Fibroblast of the aortic adventitia (primary cell): ENCODE measurements at regions not wholly inside any gene's neighbourhood (a gene's known extent, or its start where the extent isn't known, plus 50 kb on each side); places are given as distances from the start of the nearest gene placed in this dataset.

Experiments
- DNase-seq: peaks from one replicate; pipeline ENCODE4 v3.0.0-alpha.2; 2010; ENCODE audit warnings: low read depth
- H3K4me3 ChIP-seq: 2 replicates; pipeline ENCODE4 v1.5.1; 2011; ENCODE audit warnings: low read depth, mild to moderate bottlenecking, control low read depth, low read length, moderate library complexity
- CTCF ChIP-seq: IDR thresholded peaks from 2 replicates; pipeline ENCODE4 v1.5.1; 2011; ENCODE audit warnings: mild to moderate bottlenecking, low read length, control low read depth, inconsistent platforms; ENCODE audit not compliant: insufficient read depth

DNA sequence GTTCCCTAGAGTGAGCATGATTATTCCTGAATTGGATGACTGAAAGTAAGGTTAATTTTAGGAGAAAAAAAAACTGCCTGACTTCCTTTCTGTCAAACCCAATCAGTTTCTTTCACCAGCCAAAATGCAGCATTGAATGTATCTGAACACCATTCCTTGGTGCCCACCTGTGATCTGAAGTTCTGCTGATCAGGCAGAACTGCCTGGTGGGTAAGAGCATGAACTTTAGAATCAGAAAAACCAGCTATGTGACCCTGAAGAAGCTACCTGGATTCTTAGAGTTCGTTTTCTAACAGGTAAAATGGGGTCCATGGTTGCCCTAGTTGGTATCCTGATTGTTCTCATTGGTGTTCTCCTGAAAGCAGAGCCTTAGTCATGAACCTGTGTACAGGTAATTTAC lies 506.9 kb downstream of the MED13L start:
- no peak for TF ChIP-seq CTCF
- DNase-seq: no peak
- H3K4me3 ChIP-seq: no peak overlapping the region

DNA sequence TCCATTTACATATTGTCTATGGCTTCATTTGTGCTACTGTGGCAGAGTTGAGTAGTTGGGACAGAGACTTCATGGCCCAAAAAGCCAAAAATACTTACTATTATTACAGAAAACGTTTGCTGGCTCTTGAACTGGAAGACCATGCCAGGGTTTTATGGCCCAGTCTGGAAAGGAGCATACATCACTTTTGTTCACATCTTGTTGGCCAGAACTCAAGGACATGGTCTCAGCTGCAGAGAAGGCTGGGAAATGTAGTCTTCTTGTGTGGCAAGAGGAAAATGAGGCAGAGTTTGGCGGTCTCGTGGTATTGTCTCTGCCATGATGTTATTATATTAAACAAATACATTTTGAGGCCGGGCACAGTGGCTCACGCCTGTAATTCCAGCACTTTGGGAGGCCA lies 509.6 kb downstream of the MED13L start:
- no peak for DNase-seq
- no peak for TF ChIP-seq CTCF
- no peak overlapping the region for H3K4me3 ChIP-seq

DNA sequence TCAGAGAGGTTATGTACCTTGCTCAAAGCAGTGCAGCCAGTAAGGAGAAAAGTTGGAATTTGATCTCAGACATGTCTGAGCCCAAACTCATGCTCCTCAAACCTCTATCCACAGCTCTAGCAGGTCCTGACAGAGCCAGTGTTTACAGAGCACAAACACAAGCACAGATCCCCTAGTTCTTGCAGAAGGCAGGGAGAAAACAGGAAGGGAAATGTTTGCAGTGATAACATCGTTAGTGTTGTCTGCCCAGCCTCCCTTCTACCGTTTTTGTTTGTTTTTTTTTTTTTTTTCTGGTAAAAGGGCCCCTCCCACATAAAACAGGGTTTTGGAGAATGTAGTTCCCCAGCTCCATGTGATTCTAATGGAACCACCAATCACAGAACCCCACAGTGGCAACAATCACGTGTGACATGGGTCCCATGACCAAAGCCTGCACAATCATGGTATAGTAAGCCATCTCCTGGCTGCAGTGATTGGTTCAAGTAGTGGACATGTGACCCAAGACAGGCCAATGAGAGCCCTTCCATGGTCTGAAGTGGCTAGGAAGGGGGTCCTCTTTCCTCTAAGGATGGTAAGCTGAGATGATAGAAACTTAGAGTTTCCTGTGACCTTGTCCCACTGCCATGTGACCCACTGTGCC lies 513.4 kb downstream of the MED13L start:
- no peak for DNase-seq
- no peak for TF ChIP-seq CTCF
- no peak overlapping the region for H3K4me3 ChIP-seq

DNA sequence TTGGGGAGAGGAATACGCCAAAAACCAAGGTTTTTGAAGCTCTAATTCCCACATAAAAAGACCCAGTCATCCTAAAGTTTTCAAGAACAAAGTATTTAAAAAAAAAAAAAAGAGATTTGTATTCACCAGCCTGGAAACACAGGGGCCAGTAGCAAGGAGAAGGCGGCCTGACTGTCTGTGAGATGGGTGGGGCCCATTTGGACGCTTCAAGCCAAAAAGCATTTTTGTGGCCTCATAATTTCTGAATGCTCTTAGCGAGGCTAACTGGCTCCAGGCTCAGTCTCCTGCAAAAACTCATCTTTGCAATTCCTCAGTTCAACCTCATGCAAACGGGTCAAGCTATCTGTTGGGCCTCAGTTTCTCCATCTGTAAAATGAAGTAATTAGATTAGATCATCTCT lies 514.1 kb downstream of the MED13L start:
- H3K4me3 ChIP-seq: no peak overlapping the region
- peak; percentile 37 for DNase-seq
- TF ChIP-seq CTCF: no peak

GRCh38 chr12:115762936-115763335 lies 514.6 kb downstream of the MED13L start:
- H3K4me3 ChIP-seq: no peak overlapping the region

GRCh38 chr12:115761784-115762183 lies 515.7 kb downstream of the MED13L start:
- no peak overlapping the region for H3K4me3 ChIP-seq
- no peak for DNase-seq
- no peak for TF ChIP-seq CTCF

More at GRCh38 chr12:115762936-115763335, 514.6 kb downstream of the MED13L start:
- TF ChIP-seq CTCF: no peak
- DNase-seq: no peak

- no peak overlapping the region for H3K4me3 ChIP-seq
- no peak for TF ChIP-seq CTCF
- DNase-seq: no peak
Observed at GRCh38 chr12:115760231-115760630, 517.3 kb downstream of the MED13L start.
